ENCODE measurements at regions not wholly inside any gene's neighbourhood (a gene's known extent, or its start where the extent isn't known, plus 50 kb on each side); places are given as distances from the start of the nearest gene placed in this dataset.

GRCh38 chr3:124089214-124089613 is 97.3 kb upstream of the ROPN1 start:
- Histone ChIP-seq H3K9me3 (ENCODE audit: low read length) (no peaks in the 10 kb centered on the region), H4K20me1 (ENCODE audit: insufficient read depth, low read length) (no peaks in the 10 kb centered on the region), H3K27ac (ENCODE audit: extremely low read length, insufficient read depth, low read length) (no peak overlapping the region), H3K79me2 (ENCODE audit: insufficient read depth, low read length) (no peaks in the 10 kb centered on the region), H3K36me3 (replicated peaks in 1 of 2; ENCODE audit: control insufficient read depth in 1 of 2, insufficient read depth in 2 of 2, low read length in 2 of 2) (no peaks in the 10 kb centered on the region), H3K4me3 (replicated peaks in 1 of 3; ENCODE audit: insufficient read depth in 1 of 3, low read depth in 2 of 3, low read length in 3 of 3) (no peak overlapping the region), H3K9ac (ENCODE audit: insufficient read depth, low read depth, low read length) (no peak overlapping the region), H3K4me2 (ENCODE audit: low read depth, low read length) (no peak overlapping the region), H3K27me3 (ENCODE audit: control insufficient read depth in 1 of 2, insufficient read depth in 2 of 2, low read length in 2 of 2) (peaks cover 0 to 8% of the 10 kb centered on the region in 2 experiments; a peak in 1 of 5 replicates), H3K4me1 (ENCODE audit: insufficient read depth, low read length) (no peaks in the 10 kb centered on the region), H2AFZ (ENCODE audit: low read length) (no peak overlapping the region)
- ATAC-seq: no peak
- CTCF ChIA-PET (ENCODE audit: low intra/inter-chr PET ratio, low total read pairs): no interaction called here
- no peak for FAIRE-seq
- intact Hi-C loops (cut with micrococcal nuclease; ENCODE audit: unreplicated experiment): no loop called here
- DNase-seq (ENCODE audit: low spot score): no peak
- POLR2A ChIA-PET: no interaction called here
- BruUV-seq (replicated peaks): no TSS peak
- TF ChIP-seq KLF9 (CRISPR knock-in tag; IDR thresholded peaks at IDR 0.05; ENCODE audit: low read depth) (no peak), CEBPB (IDR thresholded peaks at IDR 0.05; ENCODE audit: borderline replicate concordance, low read depth, low read length) (no peak), NFAT5 (CRISPR knock-in tag; IDR thresholded peaks at IDR 0.05) (no peak), ZNF264 (CRISPR knock-in tag; IDR thresholded peaks at IDR 0.05) (no peak), NCOA2 (CRISPR knock-in tag; IDR thresholded peaks at IDR 0.05) (no peak), ZNF432 (CRISPR knock-in tag; IDR thresholded peaks at IDR 0.05; ENCODE audit: borderline replicate concordance) (no peak), ZNF496 (CRISPR knock-in tag; IDR thresholded peaks at IDR 0.05; ENCODE audit: insufficient replicate concordance) (no peak), STAG1 (CRISPR knock-in tag; IDR thresholded peaks at IDR 0.05) (no peak), TCF7 (IDR thresholded peaks at IDR 0.05; ENCODE audit: low read depth) (no peak), SYNCRIP (IDR thresholded peaks at IDR 0.05; ENCODE audit: insufficient read depth, low read depth, low read length) (no peak), ZNF891 (CRISPR knock-in tag; IDR thresholded peaks at IDR 0.05) (no peak), SRSF4 (IDR thresholded peaks at IDR 0.05; ENCODE audit: low read depth, low read length, poor library complexity, severe bottlenecking) (no peak), ZNF160 (CRISPR knock-in tag; IDR thresholded peaks at IDR 0.05) (no peak), MIXL1 (CRISPR knock-in tag; IDR thresholded peaks at IDR 0.05) (no peak), ZNF776 (CRISPR knock-in tag; IDR thresholded peaks at IDR 0.05) (no peak), ZNF660 (CRISPR knock-in tag; IDR thresholded peaks at IDR 0.05; ENCODE audit: borderline replicate concordance, low read depth) (no peak), TGIF2 (CRISPR knock-in tag; IDR thresholded peaks at IDR 0.05) (no peak), CAMTA2 (CRISPR knock-in tag; IDR thresholded peaks at IDR 0.05; ENCODE audit: borderline replicate concordance) (no peak)
- WGBS (ENCODE audit: low lambda C conversion rate): 12% methylated on average over 2 of the region's 2 CpGs
- in situ Hi-C loops (cut with HindIII; ENCODE audit: extremely low pct_ligation_motif_present, low pct_unique_long_range_greater_than_20kb): no loop called here

Data from HepG2 (cell line).